MCF 10A (cell line): ENCODE measurements at regions not wholly inside any gene's neighbourhood (a gene's known extent, or its start where the extent isn't known, plus 50 kb on each side); places are given as distances from the start of the nearest gene placed in this dataset.

Experiments used
- BruUV-seq: library from RNA; stranded (reverse); fragments of 400-500 nt; replicated peaks from 2 replicates; lab custom pipeline; 2021; lab: Mats Ljungman, UMichigan
- CTCF ChIA-PET: fragments of 300-600 bp; sonication (Branson Sonifier 250); formaldehyde crosslinking; extraction: SDS; loops from one replicate; lab custom pipeline; 2021; ENCODE audit warnings: antibody characterized with exemption, inconsistent platforms; lab: Yijun Ruan, JAX
- POLR2A ChIA-PET: fragments of 300-600, 350-650 bp; sonication (Branson Sonifier 250); formaldehyde crosslinking; extraction: SDS; loops from one replicate; lab custom pipeline; 2020; ENCODE audit warnings: antibody characterized with exemption, inconsistent platforms; lab: Yijun Ruan, JAX
- DNase-seq: peaks from one replicate; pipeline ENCODE4 v3.0.0-alpha.2; 2018; ENCODE audit not compliant: unreplicated experiment
- H3K27ac Mint-ChIP-seq: one replicate; pipeline ENCODE4 v1.8.0; 2022; ENCODE audit warnings: mild to moderate bottlenecking, low read depth, mixed read lengths; ENCODE audit not compliant: unreplicated experiment
- H3K27me3 Mint-ChIP-seq: one replicate; pipeline ENCODE4 v1.8.0; 2022; ENCODE audit warnings: mixed read lengths; ENCODE audit not compliant: insufficient read depth, unreplicated experiment
- H3K36me3 Mint-ChIP-seq: one replicate; pipeline ENCODE4 v1.8.0; 2022; ENCODE audit warnings: mild to moderate bottlenecking, moderate library complexity, mixed read lengths; ENCODE audit not compliant: insufficient read depth, unreplicated experiment
- H3K4me1 Mint-ChIP-seq: one replicate; pipeline ENCODE4 v1.8.0; 2022; ENCODE audit warnings: mixed read lengths; ENCODE audit not compliant: insufficient read depth, unreplicated experiment
- H3K4me3 Mint-ChIP-seq: one replicate; pipeline ENCODE4 v1.8.0; 2022; ENCODE audit warnings: mild to moderate bottlenecking, moderate library complexity, mixed read lengths; ENCODE audit not compliant: unreplicated experiment
- H3K9me3 Mint-ChIP-seq: one replicate; pipeline ENCODE4 v1.8.0; 2022; ENCODE audit warnings: mixed read lengths; ENCODE audit not compliant: unreplicated experiment
- intact Hi-C: fragments of 100-400 bp; cut with micrococcal nuclease; formaldehyde crosslinking; loops from 2 replicates; pipeline ENCODE4 v1.14.1; 2022
- TF ChIP-seq, protein P1 (sequence below): fragments of 200-600 bp; IDR thresholded peaks from one replicate; pipeline ENCODE4 v1.8.0; 2022; ENCODE audit warnings: antibody characterized with exemption, mild to moderate bottlenecking; ENCODE audit not compliant: unreplicated experiment

DNA sequence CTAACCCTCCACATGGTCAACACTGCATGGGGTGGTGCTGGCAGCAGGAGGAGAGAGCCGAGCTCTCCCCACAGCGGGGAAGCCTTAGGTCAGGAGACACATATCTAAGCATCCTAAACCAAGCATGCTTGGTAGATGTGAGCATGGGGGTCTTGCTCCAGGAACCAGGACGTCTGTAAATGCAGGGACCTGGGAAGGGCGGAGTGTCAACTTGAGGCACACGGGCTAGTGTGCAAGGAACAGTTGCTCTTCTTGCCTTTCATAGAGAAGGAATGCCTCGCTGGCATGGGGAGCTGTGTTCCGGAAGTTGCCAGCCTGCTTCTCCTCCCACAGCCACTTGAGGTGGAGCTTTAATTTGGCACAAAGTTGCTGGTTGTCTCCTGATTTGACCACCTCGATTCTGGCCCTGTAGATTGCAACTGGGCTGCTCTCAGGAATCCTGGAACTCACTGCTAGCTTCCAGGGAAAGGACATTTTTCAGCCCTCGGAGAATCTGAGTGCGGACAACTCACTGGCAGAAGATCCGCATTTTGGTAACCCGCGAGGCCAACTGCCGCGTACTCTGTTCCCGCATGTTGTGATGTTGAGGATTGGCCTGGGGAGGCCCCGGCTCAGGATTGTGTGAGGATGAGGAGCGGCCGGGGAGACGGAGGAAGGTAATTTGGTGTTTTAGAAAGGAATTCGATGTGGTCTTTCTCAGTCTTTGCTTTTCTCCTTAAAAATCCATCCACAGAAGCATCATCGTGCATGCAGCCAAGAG lies 370.3 kb upstream of the IRX1 start:
- ChIA-PET CTCF (no interaction called here), POLR2A (no interaction called here)
- intact Hi-C loops = no loop called here
- no peaks in the 10 kb centered on the region for H3K4me1 Mint-ChIP-seq
- no peaks in the 10 kb centered on the region for H3K27me3 Mint-ChIP-seq
- no peak overlapping the region for H3K27ac Mint-ChIP-seq
- H3K36me3 Mint-ChIP-seq = no peaks in the 10 kb centered on the region
- TF ChIP-seq, protein P1, sequence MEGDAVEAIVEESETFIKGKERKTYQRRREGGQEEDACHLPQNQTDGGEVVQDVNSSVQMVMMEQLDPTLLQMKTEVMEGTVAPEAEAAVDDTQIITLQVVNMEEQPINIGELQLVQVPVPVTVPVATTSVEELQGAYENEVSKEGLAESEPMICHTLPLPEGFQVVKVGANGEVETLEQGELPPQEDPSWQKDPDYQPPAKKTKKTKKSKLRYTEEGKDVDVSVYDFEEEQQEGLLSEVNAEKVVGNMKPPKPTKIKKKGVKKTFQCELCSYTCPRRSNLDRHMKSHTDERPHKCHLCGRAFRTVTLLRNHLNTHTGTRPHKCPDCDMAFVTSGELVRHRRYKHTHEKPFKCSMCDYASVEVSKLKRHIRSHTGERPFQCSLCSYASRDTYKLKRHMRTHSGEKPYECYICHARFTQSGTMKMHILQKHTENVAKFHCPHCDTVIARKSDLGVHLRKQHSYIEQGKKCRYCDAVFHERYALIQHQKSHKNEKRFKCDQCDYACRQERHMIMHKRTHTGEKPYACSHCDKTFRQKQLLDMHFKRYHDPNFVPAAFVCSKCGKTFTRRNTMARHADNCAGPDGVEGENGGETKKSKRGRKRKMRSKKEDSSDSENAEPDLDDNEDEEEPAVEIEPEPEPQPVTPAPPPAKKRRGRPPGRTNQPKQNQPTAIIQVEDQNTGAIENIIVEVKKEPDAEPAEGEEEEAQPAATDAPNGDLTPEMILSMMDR = no peak
- no peak for DNase-seq
- no TSS peak for BruUV-seq
- peaks cover 8% of the 10 kb centered on the region for H3K9me3 Mint-ChIP-seq
- H3K4me3 Mint-ChIP-seq = no peak overlapping the region

DNA sequence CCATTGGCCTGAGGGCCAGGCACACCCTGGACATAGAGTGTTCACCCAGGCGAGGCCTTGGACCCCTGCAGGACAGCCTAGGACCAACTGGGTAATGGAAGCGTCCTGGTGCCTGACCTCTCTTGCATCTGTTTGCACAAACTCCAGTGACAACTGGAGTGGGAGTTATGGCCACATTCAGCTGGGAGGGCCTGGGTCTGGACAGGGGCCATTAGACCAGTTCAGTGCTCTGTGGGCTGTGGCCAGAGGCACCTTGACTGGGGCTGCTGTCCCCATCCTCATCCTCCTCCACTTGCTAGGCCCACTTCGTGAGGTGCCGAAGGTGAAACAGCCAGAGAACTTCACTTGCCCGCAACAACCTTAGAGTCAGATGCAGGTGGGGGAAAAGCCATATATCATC lies 372.7 kb upstream of the IRX1 start:
- DNase-seq = no peak
- Mint-ChIP-seq H3K4me1 (no peaks in the 10 kb centered on the region), H3K9me3 (no peaks in the 10 kb centered on the region), H3K36me3 (no peaks in the 10 kb centered on the region), H3K27ac (no peak overlapping the region), H3K27me3 (no peaks in the 10 kb centered on the region), H3K4me3 (no peak overlapping the region)
- intact Hi-C loops = no loop called here
- BruUV-seq = no TSS peak
- TF ChIP-seq, protein P1 = no peak
- ChIA-PET POLR2A (no interaction called here), CTCF (no interaction called here)

DNA sequence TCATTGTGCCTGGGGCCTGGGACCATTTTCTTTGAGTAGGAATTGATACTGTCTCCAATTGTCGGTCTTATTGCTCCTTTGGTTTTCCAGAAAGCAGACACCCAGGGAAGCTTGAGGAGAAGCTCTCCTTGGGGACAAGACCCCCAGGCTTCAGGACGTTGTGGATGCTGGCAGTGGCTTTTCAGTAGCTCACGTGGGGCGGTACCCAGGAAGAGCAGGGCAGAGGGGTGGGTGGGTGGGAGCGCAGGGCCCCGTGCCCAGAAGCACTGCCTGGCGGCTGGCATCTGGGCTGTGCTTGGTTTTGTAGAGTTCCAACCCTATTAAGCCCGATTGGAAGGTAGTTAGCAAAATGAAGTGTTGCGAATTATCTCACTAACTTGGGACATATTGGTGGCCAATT lies 374.2 kb upstream of the IRX1 start:
- no peak for DNase-seq
- Mint-ChIP-seq H3K27ac (no peak overlapping the region), H3K4me3 (no peak overlapping the region), H3K27me3 (no peaks in the 10 kb centered on the region), H3K36me3 (no peaks in the 10 kb centered on the region), H3K9me3 (peaks cover 1% of the 10 kb centered on the region), H3K4me1 (no peaks in the 10 kb centered on the region)
- intact Hi-C loops = no loop called here
- CTCF ChIA-PET = interaction anchor here (0.6 kb wide), 1 partner anchor 1132 kb away, joined by 3 read pairs; no protein-coding TSS in a partner anchor
- POLR2A ChIA-PET = no interaction called here
- TF ChIP-seq, protein P1 = no peak
- BruUV-seq = no TSS peak

DNA sequence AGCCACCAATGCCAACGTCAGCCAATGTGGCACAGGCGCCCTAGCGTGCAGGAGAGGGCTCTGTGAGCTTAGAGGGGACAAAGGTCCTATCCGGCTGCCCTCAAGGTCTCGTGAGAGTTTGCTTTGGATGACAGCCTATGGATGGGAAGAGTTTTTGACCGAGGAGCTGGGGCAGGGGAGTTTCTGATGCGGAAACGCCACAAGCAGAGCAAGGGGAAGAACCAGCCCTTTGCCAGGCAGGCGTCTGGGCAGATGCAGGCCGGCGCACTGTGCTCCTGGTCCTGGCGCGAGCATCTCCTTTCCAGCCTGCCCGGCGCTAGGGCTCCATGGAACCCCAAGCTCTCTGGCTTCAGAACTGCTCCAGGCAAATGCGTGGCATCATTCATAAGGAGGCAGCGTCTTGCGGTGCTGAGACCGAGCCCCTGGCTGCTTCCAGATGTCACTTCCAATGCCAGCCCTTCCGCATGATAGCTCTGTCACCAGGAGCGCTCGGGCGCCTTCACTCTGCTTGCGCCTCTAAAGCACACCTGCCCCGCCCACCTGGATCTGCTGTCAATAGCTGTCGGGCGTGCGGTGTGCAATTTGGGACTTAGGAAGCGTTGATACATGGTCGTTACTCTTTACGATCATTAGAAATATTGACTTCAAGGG lies 374.9 kb upstream of the IRX1 start:
- Mint-ChIP-seq H3K36me3 (no peaks in the 10 kb centered on the region), H3K4me3 (no peak overlapping the region), H3K27ac (no peak overlapping the region), H3K4me1 (no peaks in the 10 kb centered on the region), H3K27me3 (no peaks in the 10 kb centered on the region), H3K9me3 (peaks cover 8% of the 10 kb centered on the region)
- no peak for DNase-seq
- intact Hi-C loops = no loop called here
- CTCF ChIA-PET = interaction anchor here (0.6 kb wide), 1 partner anchor 1133 kb away, joined by 3 read pairs; no protein-coding TSS in a partner anchor
- POLR2A ChIA-PET = no interaction called here
- BruUV-seq = no TSS peak
- TF ChIP-seq, protein P1 = no peak
